ENCODE measurements at regions not wholly inside any gene's neighbourhood (a gene's known extent, or its start where the extent isn't known, plus 50 kb on each side); places are given as distances from the start of the nearest gene placed in this dataset.

DNA sequence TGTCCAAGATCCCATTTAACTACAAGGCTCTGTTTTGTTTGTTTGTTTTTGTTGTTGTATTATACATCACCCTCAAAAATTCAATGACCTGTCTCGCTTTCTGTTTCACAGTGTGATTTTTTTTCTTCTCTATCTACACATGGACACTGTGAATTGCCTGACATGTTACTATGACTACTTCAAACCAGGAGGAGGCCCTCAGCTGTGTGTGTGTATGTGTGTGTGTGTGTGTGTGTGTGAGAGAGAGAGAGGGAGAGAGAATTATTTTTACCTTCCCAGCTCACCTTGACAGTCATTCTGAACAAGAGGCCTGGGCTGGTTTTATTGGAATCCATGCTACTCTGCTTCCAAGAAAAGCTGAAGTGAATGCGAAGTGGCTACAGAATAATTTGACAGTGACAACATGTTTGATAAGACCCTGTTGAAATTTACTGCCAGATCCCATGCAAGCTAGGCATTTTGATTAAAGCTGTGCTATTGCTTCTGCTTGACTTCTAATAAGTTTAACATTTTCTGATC is 841.4 kb downstream of the NSUN3 start:
- no peak for TF ChIP-seq CTCF (IDR thresholded peaks at IDR 0.05; ENCODE audit: insufficient read depth, low read depth, low read length)
- POLR2A ChIA-PET: no interaction called here
- Histone ChIP-seq H3K36me3 (ENCODE audit: control insufficient read depth, insufficient read depth, low read length) (no peaks in the 10 kb centered on the region), H3K27me3 (ENCODE audit: control insufficient read depth, insufficient read depth, low read length) (no peaks in the 10 kb centered on the region), H3K4me3 (ENCODE audit: low read depth, low read length) (no peak overlapping the region)
- DNase-seq (ENCODE audit: low read depth): no peak
- CTCF ChIA-PET: no interaction called here

DNA sequence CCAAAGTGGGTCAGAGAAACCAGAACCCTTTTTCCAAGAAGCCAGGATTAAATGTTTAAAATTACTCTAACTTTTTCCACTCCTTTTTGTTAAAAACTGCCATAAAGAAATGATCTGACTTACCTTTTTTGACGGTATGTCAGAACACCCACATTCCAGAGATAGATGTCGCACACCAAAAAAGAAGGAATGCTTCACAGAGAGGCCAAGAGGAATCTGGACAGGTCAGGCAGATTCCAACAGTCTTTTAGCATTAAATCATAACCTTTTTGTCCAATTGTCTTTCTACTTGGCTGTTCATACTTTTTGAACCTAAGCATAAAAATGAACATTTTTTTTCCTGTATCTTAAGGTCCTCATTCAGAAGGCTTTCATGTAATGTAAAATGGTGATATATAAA is 846.9 kb downstream of the NSUN3 start:
- H3K4me3 ChIP-seq (ENCODE audit: low read depth, low read length): no peak overlapping the region
- no peak for DNase-seq (ENCODE audit: low read depth)
- H3K36me3 ChIP-seq (ENCODE audit: control insufficient read depth, insufficient read depth, low read length): no peaks in the 10 kb centered on the region
- no peak for TF ChIP-seq CTCF (IDR thresholded peaks at IDR 0.05; ENCODE audit: insufficient read depth, low read depth, low read length)
- POLR2A ChIA-PET: no interaction called here
- CTCF ChIA-PET: no interaction called here
- H3K27me3 ChIP-seq (ENCODE audit: control insufficient read depth, insufficient read depth, low read length): no peaks in the 10 kb centered on the region

DNA sequence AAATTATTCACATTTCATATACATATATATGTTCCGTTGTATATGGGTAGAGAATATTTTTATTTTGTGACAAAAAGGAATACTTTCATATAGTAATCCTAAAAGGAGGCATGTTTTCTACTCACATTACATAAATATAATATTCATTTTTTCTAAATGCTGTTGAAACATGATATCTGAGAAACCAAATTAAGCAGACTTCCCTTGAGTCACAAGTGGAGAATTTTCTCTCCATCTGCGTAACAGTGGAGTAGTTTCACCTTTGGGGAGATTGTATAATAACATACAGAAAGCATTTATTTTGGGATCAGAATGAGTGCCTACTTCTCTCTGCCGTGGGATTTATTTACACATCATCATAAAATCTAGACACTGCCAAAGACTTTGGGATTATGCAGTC is 849.8 kb downstream of the NSUN3 start:
- POLR2A ChIA-PET: no interaction called here

GRCh38 chr3:94927175-94927574 is 864.3 kb downstream of the NSUN3 start:
- Histone ChIP-seq H3K4me3 (ENCODE audit: low read depth, low read length) (no peak overlapping the region), H3K36me3 (ENCODE audit: control insufficient read depth, insufficient read depth, low read length) (no peaks in the 10 kb centered on the region), H3K27me3 (ENCODE audit: control insufficient read depth, insufficient read depth, low read length) (no peaks in the 10 kb centered on the region)
- DNase-seq (ENCODE audit: low read depth): no peak
- no peak for TF ChIP-seq CTCF (IDR thresholded peaks at IDR 0.05; ENCODE audit: insufficient read depth, low read depth, low read length)
- ChIA-PET CTCF (no interaction called here), POLR2A (no interaction called here)

More for the DNA sequence above, 849.8 kb downstream of the NSUN3 start:
- no peaks in the 10 kb centered on the region for H3K36me3 ChIP-seq (ENCODE audit: control insufficient read depth, insufficient read depth, low read length)
- CTCF ChIA-PET: no interaction called here
- no peak overlapping the region for H3K4me3 ChIP-seq (ENCODE audit: low read depth, low read length)
- no peak for DNase-seq (ENCODE audit: low read depth)
- H3K27me3 ChIP-seq (ENCODE audit: control insufficient read depth, insufficient read depth, low read length): no peaks in the 10 kb centered on the region
- TF ChIP-seq CTCF (IDR thresholded peaks at IDR 0.05; ENCODE audit: insufficient read depth, low read depth, low read length): no peak

GRCh38 chr3:94928921-94929320 is 866.1 kb downstream of the NSUN3 start:
- no peak overlapping the region for H3K4me3 ChIP-seq (ENCODE audit: low read depth, low read length)
- H3K27me3 ChIP-seq (ENCODE audit: control insufficient read depth, insufficient read depth, low read length): no peaks in the 10 kb centered on the region
- POLR2A ChIA-PET: no interaction called here
- no peaks in the 10 kb centered on the region for H3K36me3 ChIP-seq (ENCODE audit: control insufficient read depth, insufficient read depth, low read length)
- DNase-seq (ENCODE audit: low read depth): no peak
- no peak for TF ChIP-seq CTCF (IDR thresholded peaks at IDR 0.05; ENCODE audit: insufficient read depth, low read depth, low read length)
- CTCF ChIA-PET: no interaction called here

Data from BJ (cell line).